Stimulated activated CD4-positive, alpha-beta T cell treated with anti-CD3 and anti-CD28 coated beads, Interleukin-1b, Interleukin-23, amount 100 ng/mL, for 4 hours (primary cell): ENCODE measurements at regions not wholly inside any gene's neighbourhood (a gene's known extent, or its start where the extent isn't known, plus 50 kb on each side); places are given as distances from the start of the nearest gene placed in this dataset.
"Not testable (repeated sequence)": the region's sequence is repeated elsewhere in the genome, so short reads cannot be mapped to it uniquely, and the experiment has no call there.

Experiments used
- DNase-seq, 2 donors: peaks; one replicate each; pipeline ENCODE4 v3.0.0-alpha.2; 2020; ENCODE audit warnings: low read depth in 2 of 2

- no peak for DNase-seq
These were observed 786.8 kb downstream of the TMTC2 start for GRCh38 chr12:83473408-83474095.

GRCh38 chr12:83472772-83473171 lies 786.1 kb downstream of the TMTC2 start:
- DNase-seq: no peak

GRCh38 chr12:83472350-83472749 lies 785.6 kb downstream of the TMTC2 start:
- no peak for DNase-seq

GRCh38 chr12:83471341-83471740 lies 784.6 kb downstream of the TMTC2 start:
- no peak for DNase-seq

GRCh38 chr12:83470749-83471148 lies 784.0 kb downstream of the TMTC2 start:
- DNase-seq: no peak

- no peak for DNase-seq
These were observed 782.5 kb downstream of the TMTC2 start for GRCh38 chr12:83468988-83469908.

- no peak for DNase-seq
These were observed 778.9 kb downstream of the TMTC2 start for GRCh38 chr12:83465632-83466031.

DNA sequence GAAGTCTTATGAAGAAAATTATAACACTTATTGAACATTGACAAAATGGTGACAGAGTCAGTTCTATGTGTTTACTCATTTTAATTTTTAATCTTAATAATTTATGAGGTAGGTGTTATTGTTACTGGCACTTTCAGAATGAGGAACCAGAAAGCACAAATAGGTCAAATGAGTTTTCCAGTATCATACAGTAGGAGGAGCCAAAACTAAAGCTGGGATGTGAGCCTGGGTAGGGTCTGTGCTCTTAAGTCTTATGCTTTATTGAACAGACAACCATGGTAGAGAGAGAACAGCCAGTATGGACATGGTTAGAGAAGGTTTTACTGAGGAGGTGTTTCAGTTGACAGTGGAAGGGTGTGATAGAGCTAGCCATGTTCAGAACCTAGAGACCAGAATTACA lies 775.7 kb downstream of the TMTC2 start:
- no peak for DNase-seq

GRCh38 chr12:83461336-83461935 lies 774.7 kb downstream of the TMTC2 start:
- no peak for DNase-seq

GRCh38 chr12:83451189-83451588 lies 764.5 kb downstream of the TMTC2 start:
- no peak for DNase-seq

- no peak for DNase-seq
These were observed 747.9 kb downstream of the TMTC2 start for GRCh38 chr12:83434600-83434999.

- DNase-seq: no peak
These were observed 745.5 kb downstream of the TMTC2 start for GRCh38 chr12:83432176-83432719.

DNA sequence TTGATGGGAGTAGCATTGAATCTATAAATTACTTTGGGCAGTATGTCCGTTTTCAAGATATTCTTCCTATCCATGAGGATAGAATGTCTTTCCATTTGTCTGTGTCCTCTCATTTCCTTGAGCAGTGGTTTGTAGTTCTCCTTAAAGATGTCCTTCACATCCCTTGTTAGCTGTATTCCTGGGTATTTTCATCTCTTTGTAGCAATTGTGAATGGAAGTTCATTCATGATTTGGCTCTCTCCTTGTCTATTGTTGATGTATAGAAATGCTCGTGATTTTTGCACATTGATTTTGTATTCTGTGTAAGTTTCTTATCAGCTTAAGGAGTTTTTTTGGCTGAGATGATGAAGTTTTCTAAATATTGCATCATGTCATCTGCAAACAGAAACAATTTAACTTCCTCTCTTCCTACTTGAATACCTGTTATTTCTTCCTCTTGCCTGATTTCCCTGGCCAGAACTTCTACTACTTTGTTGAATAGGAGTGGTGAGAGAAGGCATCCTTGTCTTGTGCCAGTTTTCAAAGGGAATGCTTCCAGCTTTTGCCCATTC lies 741.0 kb downstream of the TMTC2 start:
- not testable (repeated sequence) for DNase-seq

- DNase-seq: no peak
These were observed 728.3 kb downstream of the TMTC2 start for GRCh38 chr12:83414981-83415380.

- DNase-seq: no peak
These were observed 722.1 kb downstream of the TMTC2 start for GRCh38 chr12:83408851-83409250.

- no peak for DNase-seq
These were observed 721.4 kb downstream of the TMTC2 start for GRCh38 chr12:83408146-83408545.

- no peak for DNase-seq
These were observed 717.8 kb downstream of the TMTC2 start for GRCh38 chr12:83404521-83404920.

- no peak for DNase-seq
These were observed 703.5 kb downstream of the TMTC2 start for GRCh38 chr12:83390186-83390585.

- DNase-seq: no peak
These were observed 702.7 kb downstream of the TMTC2 start for GRCh38 chr12:83389237-83389996.

GRCh38 chr12:83388551-83388950 lies 701.8 kb downstream of the TMTC2 start:
- DNase-seq: no peak

- DNase-seq: no peak
These were observed 700.0 kb downstream of the TMTC2 start for GRCh38 chr12:83386527-83387264.
